Neuronal stem cell (in vitro differentiated cells): ENCODE measurements at regions not wholly inside any gene's neighbourhood (a gene's known extent, or its start where the extent isn't known, plus 50 kb on each side); places are given as distances from the start of the nearest gene placed in this dataset.
A peak's percentile ranks its signal among the peaks of the same experiment; 100 is the strongest.

Source experiments
- DNase-seq: peaks from one replicate; pipeline ENCODE4 v3.0.0-alpha.2; 2013; ENCODE audit warnings: low spot score
- H2AFZ ChIP-seq: one replicate; pipeline ENCODE4 v1.6.1; 2013; ENCODE audit warnings: mild to moderate bottlenecking, low read length, inconsistent platforms
- H2AK5ac ChIP-seq: 2 replicates; pipeline ENCODE4 v1.6.1; 2013; ENCODE audit warnings: low read depth, mild to moderate bottlenecking, inconsistent platforms, low read length, moderate library complexity, mixed read lengths
- H2BK120ac ChIP-seq: 2 replicates; pipeline ENCODE4 v1.6.1; 2013; ENCODE audit warnings: low read depth, mild to moderate bottlenecking, inconsistent platforms, low read length, moderate library complexity, mixed read lengths
- H2BK12ac ChIP-seq: one replicate; pipeline ENCODE4 v1.6.1; 2013; ENCODE audit warnings: low read length, inconsistent platforms
- H2BK15ac ChIP-seq: 2 replicates; pipeline ENCODE4 v1.6.1; 2013; ENCODE audit warnings: mild to moderate bottlenecking, low read length, inconsistent platforms, mixed read lengths
- H2BK5ac ChIP-seq: one replicate; pipeline ENCODE4 v1.6.1; 2013; ENCODE audit warnings: inconsistent platforms, mild to moderate bottlenecking, low read length, moderate library complexity
- H3K14ac ChIP-seq: one replicate; pipeline ENCODE4 v1.6.1; 2013; ENCODE audit warnings: low read length, inconsistent platforms
- H3K18ac ChIP-seq: 2 replicates; pipeline ENCODE4 v1.6.1; 2013; ENCODE audit warnings: low read length, inconsistent platforms
- H3K23ac ChIP-seq: 2 replicates; pipeline ENCODE4 v1.6.1; 2013; ENCODE audit warnings: low read depth, mild to moderate bottlenecking, mixed read lengths, low read length, inconsistent platforms; ENCODE audit not compliant: poor library complexity
- H3K27ac ChIP-seq: replicated peaks from 3 replicates; pipeline ENCODE4 v1.5.1; 2013; ENCODE audit warnings: low read length, inconsistent platforms
- H3K27me3 ChIP-seq, 3 experiments: 2 replicates each; pipeline ENCODE4 v1.6.1; 2013; ENCODE audit warnings: low read length in 3 of 3, mild to moderate bottlenecking in 2 of 3, inconsistent platforms in 1 of 3, low read depth in 1 of 3, mixed read lengths in 1 of 3, moderate library complexity in 1 of 3; ENCODE audit not compliant: control insufficient read depth in 3 of 3, insufficient read depth in 3 of 3
- H3K36me3 ChIP-seq, 2 donors: replicated peaks in 1 of 2; 2 replicates each; pipeline ENCODE4 v1.6.1; 2013; ENCODE audit warnings: low read length in 2 of 2; ENCODE audit not compliant: control insufficient read depth in 2 of 2, insufficient read depth in 2 of 2
- H3K4ac ChIP-seq: 2 replicates; pipeline ENCODE4 v1.6.1; 2013; ENCODE audit warnings: inconsistent platforms, mild to moderate bottlenecking, low read length, moderate library complexity
- H3K4me1 ChIP-seq, 2 donors: 1 replicate in 1 of 2; 2 replicates in 1 of 2; pipeline ENCODE4 v1.6.1; 2013; ENCODE audit warnings: low read length in 2 of 2, low read depth in 1 of 2; ENCODE audit not compliant: control insufficient read depth in 2 of 2, insufficient read depth in 1 of 2
- H3K4me2 ChIP-seq: one replicate; pipeline ENCODE4 v1.6.1; 2013; ENCODE audit warnings: mild to moderate bottlenecking, low read length, inconsistent platforms; ENCODE audit not compliant: insufficient read depth, poor library complexity, severe bottlenecking
- H3K4me3 ChIP-seq, 2 donors: 2 replicates each; pipeline ENCODE4 v1.5.1; 2013; ENCODE audit warnings: low read length in 2 of 2, mild to moderate bottlenecking in 2 of 2, inconsistent platforms in 1 of 2, moderate library complexity in 1 of 2
- H3K79me1 ChIP-seq: one replicate; pipeline ENCODE4 v1.6.1; 2013; ENCODE audit warnings: low read depth, mild to moderate bottlenecking, inconsistent platforms, low read length, moderate library complexity
- H3K9ac ChIP-seq: one replicate; pipeline ENCODE4 v1.6.1; 2013; ENCODE audit warnings: mild to moderate bottlenecking, low read depth, low read length, inconsistent platforms; ENCODE audit not compliant: poor library complexity
- H3K9me3 ChIP-seq, 2 donors: replicated peaks in 1 of 2; 2 replicates each; pipeline versions ENCODE3 to v1.6.1; 2013; ENCODE audit warnings: low read length in 2 of 2, mild to moderate bottlenecking in 2 of 2, inconsistent platforms in 1 of 2, low read depth in 1 of 2, mixed read lengths in 1 of 2, moderate library complexity in 1 of 2; ENCODE audit not compliant: control insufficient read depth in 2 of 2, insufficient read depth in 1 of 2
- H4K8ac ChIP-seq: one replicate; pipeline ENCODE4 v1.6.1; 2013; ENCODE audit warnings: low read depth, mild to moderate bottlenecking, inconsistent platforms, low read length, moderate library complexity
- H4K91ac ChIP-seq: one replicate; pipeline ENCODE4 v1.6.1; 2013; ENCODE audit warnings: low read length, low read depth, mild to moderate bottlenecking, inconsistent platforms; ENCODE audit not compliant: poor library complexity
- WGBS, 2 donors: extraction: QIAGEN DNeasy Blood & Tissue Kit; methylation state at CpG; one replicate each; pipeline ENCODE4 v1.1.7; 2013; ENCODE audit warnings: missing lambda C conversion rate in 2 of 2, mixed read lengths in 1 of 2; ENCODE audit not compliant: insufficient read length in 2 of 2, insufficient replicate concordance in 1 of 2; ENCODE audit errors: extremely low coverage in 2 of 2; 5-methylcytosine and 5-hydroxymethylcytosine counted together

- Histone ChIP-seq H2BK15ac (no peak overlapping the region), H3K27me3 (no peaks in the 10 kb centered on the region), H2BK120ac (no peak overlapping the region), H4K8ac (no peak overlapping the region), H3K79me1 (no peaks in the 10 kb centered on the region), H2BK12ac (no peak overlapping the region), H3K36me3 (no peaks in the 10 kb centered on the region), H2BK5ac (no peak overlapping the region), H3K9me3 (no peaks in the 10 kb centered on the region), H3K18ac (no peak overlapping the region), H3K9ac (no peak overlapping the region), H3K4me1 (no peaks in the 10 kb centered on the region), H3K4me2 (no peak overlapping the region), H3K27ac (no peak overlapping the region), H2AFZ (no peak overlapping the region), H2AK5ac (no peak overlapping the region), H3K23ac (no peak overlapping the region), H3K14ac (no peak overlapping the region), H3K4ac (no peak overlapping the region), H4K91ac (no peak overlapping the region), H3K4me3 (no peak overlapping the region)
- WGBS, 2 donors = no CpG with 5 or more reads among the region's 4 CpGs
- DNase-seq = peak; percentile 35
Observed at GRCh38 chr4:173835903-173836302, 305.9 kb upstream of the HAND2 start.

- H3K9me3 ChIP-seq = no peaks in the 10 kb centered on the region
- H3K79me1 ChIP-seq = no peaks in the 10 kb centered on the region
- H3K27ac ChIP-seq = no peak overlapping the region
- no peak overlapping the region for H2BK5ac ChIP-seq
- no peak overlapping the region for H2AK5ac ChIP-seq
- H2BK120ac ChIP-seq = no peak overlapping the region
- no peak overlapping the region for H3K9ac ChIP-seq
- no peak overlapping the region for H4K91ac ChIP-seq
- H3K18ac ChIP-seq = no peak overlapping the region
- no peak overlapping the region for H3K23ac ChIP-seq
- no peaks in the 10 kb centered on the region for H3K27me3 ChIP-seq
- H3K4me3 ChIP-seq = no peak overlapping the region
- no peak overlapping the region for H3K4me2 ChIP-seq
- H2BK15ac ChIP-seq = no peak overlapping the region
- H3K4me1 ChIP-seq = no peaks in the 10 kb centered on the region
- H3K4ac ChIP-seq = no peak overlapping the region
- WGBS, 2 donors = no CpG with 5 or more reads among the region's 1 CpG
- H3K36me3 ChIP-seq = no peaks in the 10 kb centered on the region
- no peak overlapping the region for H3K14ac ChIP-seq
- H2AFZ ChIP-seq = no peak overlapping the region
- no peak overlapping the region for H2BK12ac ChIP-seq
- DNase-seq = no peak
- no peak overlapping the region for H4K8ac ChIP-seq
Observed at GRCh38 chr4:173834151-173834550, 304.1 kb upstream of the HAND2 start.

DNA sequence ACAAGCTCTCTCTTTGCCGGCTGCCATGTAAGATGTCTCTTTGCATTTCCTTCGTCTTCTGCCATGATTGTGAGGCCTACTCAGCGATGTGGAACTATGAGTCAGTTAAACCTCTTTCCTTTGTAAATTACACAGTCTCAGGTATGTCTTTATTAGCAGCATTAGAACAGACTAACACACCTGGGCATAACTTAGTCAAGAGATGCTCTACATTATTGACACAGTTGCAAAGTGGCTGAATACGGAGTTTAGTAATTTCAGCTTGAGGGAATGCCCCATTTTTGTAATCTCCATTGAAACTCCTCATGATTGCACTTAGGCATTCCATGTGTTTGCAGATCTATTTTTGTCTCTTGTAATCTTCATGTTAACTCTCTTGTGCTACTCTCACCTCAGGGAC is 299.5 kb upstream of the HAND2 start:
- H3K23ac ChIP-seq = no peak overlapping the region
- no peak overlapping the region for H3K18ac ChIP-seq
- H2BK120ac ChIP-seq = no peak overlapping the region
- H2AK5ac ChIP-seq = no peak overlapping the region
- H2AFZ ChIP-seq = no peak overlapping the region
- H3K36me3 ChIP-seq = no peaks in the 10 kb centered on the region
- H4K91ac ChIP-seq = no peak overlapping the region
- H3K9ac ChIP-seq = no peak overlapping the region
- no peak overlapping the region for H2BK12ac ChIP-seq
- no peak overlapping the region for H3K4ac ChIP-seq
- no peaks in the 10 kb centered on the region for H3K4me1 ChIP-seq
- no peak overlapping the region for H2BK5ac ChIP-seq
- H3K4me2 ChIP-seq = no peak overlapping the region
- no peaks in the 10 kb centered on the region for H3K9me3 ChIP-seq
- H3K79me1 ChIP-seq = no peaks in the 10 kb centered on the region
- WGBS, 2 donors = no CpG with 5 or more reads among the region's 4 CpGs
- no peak overlapping the region for H3K4me3 ChIP-seq
- no peak overlapping the region for H4K8ac ChIP-seq
- no peak overlapping the region for H3K27ac ChIP-seq
- H3K27me3 ChIP-seq = no peaks in the 10 kb centered on the region
- DNase-seq = no peak
- H3K14ac ChIP-seq = no peak overlapping the region
- H2BK15ac ChIP-seq = no peak overlapping the region

DNA sequence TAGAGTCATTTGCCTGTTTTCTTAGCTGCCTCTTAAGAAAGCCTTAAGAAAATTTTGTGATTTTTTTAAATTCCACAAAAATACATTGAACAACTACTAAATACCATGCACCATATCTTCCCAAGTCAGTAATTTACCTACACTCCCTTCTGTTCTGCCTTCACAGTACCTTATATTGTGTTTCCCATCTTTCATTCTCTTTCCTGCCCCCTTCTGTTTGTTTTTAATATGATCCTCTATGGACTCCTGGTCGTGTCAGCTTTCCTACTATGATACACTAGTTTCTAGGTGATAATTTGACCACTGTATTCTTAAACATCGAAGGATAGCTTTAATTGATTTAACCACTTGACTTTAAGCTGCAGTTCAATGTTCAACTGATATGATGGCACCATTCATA is 297.7 kb upstream of the HAND2 start:
- Histone ChIP-seq H2AK5ac (no peak overlapping the region), H3K4me3 (no peak overlapping the region), H3K14ac (no peak overlapping the region), H3K79me1 (no peaks in the 10 kb centered on the region), H2BK12ac (no peak overlapping the region), H3K9me3 (no peaks in the 10 kb centered on the region), H3K4me2 (no peak overlapping the region), H3K27me3 (no peaks in the 10 kb centered on the region), H3K36me3 (no peaks in the 10 kb centered on the region), H3K4ac (no peak overlapping the region), H4K91ac (no peak overlapping the region), H3K23ac (no peak overlapping the region), H2BK120ac (no peak overlapping the region), H2AFZ (no peak overlapping the region), H2BK15ac (no peak overlapping the region), H3K4me1 (no peaks in the 10 kb centered on the region), H2BK5ac (no peak overlapping the region), H3K27ac (no peak overlapping the region), H3K18ac (no peak overlapping the region), H3K9ac (no peak overlapping the region), H4K8ac (no peak overlapping the region)
- DNase-seq = no peak
- no CpG with 5 or more reads among the region's 2 CpGs for WGBS, 2 donors
